Fibroblast of skin of back (primary cell): ENCODE measurements at regions not wholly inside any gene's neighbourhood (a gene's known extent, or its start where the extent isn't known, plus 50 kb on each side); places are given as distances from the start of the nearest gene placed in this dataset.
A peak's percentile ranks its signal among the peaks of the same experiment; 100 is the strongest.

Experiments used
- DNase-seq: peaks from one replicate; pipeline ENCODE4 v3.0.0-alpha.2; 2013

DNA sequence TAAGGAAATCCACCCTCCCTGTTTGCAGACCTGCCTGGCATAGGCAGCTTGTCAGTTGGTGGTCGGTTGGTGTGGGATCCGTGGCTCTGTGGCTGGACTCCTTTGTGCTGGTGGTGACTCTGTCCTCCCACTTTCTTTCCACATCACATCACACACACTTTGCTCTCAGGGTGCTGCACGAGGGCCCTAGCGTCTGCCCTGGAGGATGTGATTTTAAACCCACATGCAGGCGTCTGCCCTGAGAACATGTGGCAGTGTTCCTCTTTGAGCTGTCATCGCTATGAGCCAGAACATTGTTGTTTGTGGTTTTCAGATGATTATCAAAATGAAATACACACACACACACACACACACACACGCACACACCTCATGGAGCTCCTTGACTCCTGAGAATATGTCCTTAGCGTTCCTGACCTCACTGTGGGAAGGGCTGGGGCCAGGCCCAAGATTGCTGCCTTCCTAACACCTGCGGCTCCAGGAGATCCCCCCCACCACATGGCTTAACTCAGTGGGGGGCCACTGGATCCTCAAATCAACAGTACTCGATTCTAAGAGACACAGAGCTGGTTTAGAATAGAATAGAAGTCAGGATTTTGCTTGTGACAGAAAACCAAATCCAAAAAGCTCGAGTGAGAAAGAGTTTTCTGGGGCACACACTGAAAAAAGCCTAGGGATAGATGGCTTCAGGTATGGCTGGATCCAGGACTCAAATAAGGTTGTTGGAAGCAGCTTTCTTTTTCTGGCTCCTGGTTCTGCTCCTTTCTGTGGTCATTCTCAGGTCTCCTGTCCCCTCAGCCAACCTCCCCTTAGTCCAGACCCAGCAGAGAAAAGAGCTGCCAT is 54.8 kb downstream of the RTP5 start:
- no peak for DNase-seq

DNA sequence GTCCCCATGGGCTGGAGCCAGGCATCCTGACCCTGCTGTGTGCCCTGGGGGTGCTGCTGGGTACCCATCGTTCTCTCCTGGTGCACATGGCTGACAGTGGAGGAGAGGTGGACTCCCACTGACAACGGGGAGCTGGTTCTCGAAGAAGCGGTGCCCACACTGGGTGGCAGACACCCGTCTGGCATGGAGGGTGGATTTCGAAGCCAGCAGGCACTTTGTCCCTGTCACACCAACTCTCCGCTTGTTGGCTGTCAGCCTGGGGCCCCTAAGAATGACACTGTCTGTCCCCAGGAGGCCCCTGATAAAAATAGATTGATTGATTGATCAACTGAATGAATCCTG is 55.4 kb downstream of the RTP5 start:
- no peak for DNase-seq

DNA sequence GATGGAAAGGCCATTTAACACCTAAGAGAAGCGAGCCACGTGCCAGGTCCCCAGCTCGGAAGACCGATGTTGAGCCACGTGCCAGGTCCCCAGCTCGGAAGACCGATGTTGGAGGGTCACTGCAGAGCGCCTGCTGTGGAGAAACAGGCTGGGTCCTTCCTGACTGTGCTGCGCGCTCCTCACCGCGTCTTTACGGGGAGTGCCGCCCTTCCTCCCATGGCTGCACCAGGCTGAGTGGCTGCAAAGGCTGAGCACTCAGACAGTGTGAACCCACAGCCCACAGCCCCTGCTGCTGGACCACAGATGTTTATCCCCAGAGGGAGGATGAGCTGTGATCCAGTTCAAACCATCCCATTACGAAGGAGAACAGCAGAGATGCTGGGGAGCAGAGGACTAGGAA is 55.7 kb downstream of the RTP5 start:
- no peak for DNase-seq

DNA sequence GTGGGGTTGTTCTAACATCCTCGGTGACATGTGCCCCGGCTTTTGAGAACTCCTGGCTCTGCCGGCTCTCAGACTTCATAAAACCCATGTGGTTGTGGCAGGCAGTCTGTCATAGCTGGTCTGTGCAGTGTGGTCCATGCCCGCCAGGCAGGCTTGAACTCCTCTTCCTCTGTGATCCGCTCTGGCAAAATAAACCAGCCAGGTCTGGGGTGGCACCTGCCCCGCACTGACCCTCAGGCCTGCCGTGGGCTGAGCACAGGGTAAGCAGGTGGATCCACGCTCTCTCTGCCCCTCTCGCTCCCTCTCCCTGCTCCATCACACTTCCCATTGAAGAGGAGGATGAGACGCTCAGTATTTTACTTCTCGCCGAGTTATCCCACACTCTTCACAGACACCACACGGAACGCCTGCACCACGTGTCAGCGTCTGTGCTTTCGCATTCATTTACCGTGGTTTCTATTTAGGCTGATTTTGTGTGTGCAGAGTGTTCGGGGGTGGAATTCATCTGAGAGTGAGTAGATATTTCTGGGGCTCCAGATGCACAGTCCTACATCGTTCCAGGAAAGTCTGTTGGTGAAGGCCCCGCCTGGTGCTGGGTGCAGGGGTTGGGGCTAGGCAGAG is 56.4 kb downstream of the RTP5 start:
- no peak for DNase-seq

DNA sequence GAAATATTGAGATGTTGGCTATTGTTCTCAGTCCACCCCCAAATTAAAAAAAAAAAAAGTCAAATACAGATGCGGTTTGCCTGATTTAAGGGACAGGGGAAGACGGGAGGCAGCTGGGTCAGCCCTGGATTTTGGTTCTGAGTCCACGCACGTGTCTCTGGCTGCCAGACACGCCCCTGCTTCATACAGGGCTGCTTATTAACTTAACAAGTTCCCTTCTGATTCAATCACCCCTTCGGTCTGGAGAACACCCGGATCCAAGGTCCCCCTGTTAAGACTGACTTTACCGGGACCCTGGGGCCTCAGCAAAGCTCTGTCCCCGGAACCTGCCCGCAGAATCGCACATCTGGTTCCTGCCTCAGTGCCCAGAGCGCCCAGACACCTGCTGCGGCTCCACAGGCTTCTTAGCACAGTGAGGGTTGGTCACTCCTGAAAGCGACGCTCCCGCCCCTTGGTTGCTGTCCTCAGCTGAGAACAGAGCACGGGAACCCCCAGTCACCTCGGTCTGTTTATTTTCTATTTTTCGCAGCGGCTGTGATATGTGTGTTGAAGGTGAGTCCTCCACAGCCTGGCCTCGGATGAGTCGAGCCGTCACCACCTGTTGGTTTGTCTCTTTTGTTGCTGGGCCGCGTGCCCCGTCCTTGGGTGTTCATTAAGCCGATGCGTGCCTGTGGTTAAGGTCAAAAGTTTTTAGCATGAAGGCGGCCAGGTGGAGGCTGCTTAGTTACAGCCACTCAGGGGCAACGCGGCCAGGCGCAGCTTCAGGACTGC is 57.2 kb downstream of the RTP5 start:
- no peak for DNase-seq

DNA sequence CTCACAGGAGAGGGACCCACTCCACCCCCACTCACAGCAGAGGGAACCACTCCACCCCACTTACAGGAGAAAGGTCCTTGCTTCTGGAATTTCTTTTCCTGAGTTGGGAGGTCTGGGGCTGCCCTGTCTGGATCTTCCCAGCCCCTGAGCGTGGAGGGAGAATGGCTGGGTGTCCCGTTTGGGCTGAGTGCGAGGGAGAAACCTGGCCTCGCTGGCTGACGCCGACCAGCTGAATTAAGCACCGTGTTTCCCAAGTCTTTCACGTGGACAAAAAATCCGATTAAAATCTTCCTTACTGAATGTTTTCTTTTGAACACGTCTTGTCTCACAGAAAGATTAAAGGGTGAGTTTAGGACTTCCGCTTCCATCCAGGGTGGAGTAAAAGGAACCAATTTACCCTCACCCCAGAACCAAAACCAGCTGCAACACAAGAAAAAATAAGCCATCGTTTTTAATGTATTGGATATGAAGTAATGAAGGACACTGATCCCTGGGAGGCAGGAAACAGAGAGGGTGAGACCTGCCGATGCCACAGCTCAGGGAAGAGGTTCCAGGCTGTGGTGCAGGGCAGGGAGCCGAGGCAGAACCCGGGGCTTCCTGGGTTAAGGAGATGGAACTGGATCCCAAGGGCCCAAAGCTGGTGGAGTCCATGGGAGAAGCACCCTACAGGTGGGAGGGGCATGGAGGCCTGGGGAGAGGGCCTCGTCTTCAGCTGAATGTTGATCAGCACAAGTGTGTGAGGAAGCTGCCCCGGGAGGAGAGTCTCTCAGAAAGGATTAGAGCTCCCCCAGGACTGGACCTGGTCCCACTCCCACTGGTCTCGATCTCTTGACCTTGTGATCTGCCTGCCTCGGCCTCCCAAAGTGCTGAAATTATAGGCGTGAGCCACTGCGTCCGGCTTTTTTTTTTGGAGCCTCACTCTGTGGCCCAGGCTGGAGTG is 60.3 kb downstream of the RTP5 start:
- DNase-seq, result no peak

DNA sequence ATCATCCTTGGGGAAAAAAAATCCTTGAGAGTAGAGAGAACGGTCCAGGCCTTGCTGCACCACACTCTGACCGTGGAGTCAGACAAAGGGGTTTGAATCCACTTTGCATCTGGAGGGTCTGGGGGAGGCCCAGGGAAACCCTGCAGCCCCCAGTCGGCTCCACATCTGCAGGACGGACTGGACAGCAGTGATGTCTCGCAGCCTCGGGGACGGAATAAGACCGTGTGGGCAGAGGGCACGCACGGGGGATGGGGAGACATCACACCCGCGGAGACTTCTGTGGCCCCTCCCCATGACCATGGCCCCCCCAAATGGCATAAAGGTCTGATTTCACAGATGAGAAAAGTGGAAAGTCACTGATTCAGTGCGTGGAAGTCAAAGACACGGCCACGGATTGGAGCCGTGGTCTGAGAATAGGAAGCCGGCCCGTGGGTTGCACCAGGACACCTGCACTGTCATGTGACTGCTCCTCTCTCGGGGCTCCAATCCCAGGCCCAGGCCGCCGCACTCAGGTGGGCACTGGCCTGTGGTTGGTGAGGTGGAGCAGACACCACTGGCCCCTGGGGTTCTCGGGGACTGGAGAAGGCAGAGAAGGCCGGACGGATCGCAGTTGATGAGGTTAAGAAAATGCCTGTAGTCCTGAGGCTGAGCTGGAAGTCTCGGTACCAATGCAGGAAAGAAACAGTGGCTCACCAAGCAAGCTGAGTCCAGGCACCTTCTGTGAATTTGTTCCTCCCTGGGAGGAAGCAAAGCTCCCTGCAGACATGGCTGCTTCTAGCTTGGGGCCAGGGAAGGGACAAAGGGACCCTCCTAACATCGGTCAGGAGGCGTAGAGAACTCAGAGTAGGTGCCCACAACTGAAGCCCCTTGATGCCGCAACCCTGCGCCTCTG is 61.8 kb downstream of the RTP5 start:
- DNase-seq, result no peak

DNA sequence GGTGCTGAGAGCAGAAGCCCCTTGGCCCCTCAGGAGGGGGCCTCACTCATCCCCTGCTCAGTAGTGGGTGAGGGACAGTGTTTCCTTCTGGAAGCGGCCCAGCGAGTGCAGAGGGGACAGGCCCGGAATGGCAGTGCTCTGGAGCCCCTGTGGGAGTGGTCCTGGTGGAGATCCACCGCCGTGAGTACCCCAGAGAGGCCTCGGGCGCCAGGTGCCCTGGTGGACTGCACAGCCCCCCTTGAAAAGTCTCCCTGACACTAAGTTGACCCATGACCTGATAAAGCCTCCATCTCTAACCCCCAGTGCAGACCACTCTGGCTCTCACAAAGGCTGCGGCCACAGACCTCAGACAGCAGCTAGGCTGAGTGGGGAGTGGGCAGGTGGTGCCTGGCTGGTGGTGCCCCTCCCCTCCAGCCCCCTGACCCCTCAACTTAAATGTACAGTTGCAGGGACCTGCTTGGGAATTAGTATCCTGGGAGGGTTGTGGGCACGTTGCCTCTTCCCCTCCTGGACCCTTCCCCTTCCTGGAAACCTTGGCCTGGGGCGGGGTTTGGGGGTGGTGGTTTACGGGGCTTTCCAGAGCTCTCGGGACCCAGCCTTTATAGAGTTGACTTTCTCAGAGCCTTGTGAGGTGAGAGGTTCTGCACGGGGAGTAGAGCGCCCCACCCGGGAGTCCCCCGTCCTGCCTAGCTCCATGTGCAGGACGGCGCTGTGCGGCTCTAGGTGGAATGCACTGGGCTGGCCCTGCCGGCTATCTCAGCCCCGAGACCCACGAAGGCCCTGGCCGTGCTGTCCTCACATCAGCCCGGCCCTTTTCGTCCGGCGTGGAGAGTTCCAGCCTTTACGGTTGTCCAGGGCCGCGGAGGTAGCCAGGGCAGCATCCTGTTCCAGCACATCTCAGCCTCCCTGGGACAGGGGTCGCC is 62.7 kb downstream of the RTP5 start:
- no peak for DNase-seq

DNA sequence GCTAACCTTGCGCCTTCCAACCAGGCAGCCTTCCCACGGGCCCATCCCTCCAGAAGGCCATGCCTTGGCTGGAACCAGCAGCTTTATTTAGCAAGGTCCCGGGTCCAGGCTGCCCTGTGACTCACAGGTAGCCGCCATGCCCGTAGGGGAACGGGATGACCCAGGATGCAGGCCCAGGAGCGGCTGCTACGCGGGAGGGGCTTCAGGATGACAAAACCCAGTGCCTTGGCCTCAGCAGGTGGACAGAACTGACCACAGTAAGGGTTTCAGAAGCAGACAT is 63.3 kb downstream of the RTP5 start:
- no peak for DNase-seq

DNA sequence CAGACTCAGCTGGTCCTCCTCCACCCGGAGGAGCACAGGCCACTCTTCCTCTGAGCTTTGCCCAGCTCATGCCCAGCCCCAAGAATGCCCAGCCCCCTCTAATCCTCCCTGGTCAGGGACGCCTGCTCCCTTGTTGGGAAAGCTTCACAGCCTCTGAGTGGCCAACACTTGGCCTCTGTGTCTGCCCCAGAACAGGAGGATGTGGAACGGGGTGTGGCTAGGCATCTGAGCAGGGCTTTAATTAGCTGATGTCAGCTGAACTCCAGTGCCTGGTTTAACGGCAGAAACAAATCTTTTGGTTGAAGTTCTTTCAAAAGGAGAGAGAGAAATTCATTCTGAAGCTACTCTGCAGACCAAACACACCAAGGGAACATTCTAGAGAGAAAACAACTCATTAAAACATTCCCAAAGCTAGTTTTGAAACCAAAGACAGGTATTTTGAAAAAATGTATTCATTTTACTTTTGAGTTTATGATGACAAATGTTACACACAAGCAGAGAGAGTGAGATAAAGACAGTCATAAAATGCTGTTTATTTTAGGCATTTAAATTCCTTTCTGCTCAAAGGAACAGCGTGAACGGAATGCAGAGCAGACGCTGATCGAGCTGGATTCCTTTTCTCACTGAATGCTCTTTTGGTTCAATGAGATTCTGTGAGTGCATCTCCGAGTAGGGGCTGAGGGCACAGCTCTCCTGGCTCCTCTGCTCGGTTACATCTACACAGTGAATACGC is 63.8 kb downstream of the RTP5 start:
- peak; percentile 13 for DNase-seq

DNA sequence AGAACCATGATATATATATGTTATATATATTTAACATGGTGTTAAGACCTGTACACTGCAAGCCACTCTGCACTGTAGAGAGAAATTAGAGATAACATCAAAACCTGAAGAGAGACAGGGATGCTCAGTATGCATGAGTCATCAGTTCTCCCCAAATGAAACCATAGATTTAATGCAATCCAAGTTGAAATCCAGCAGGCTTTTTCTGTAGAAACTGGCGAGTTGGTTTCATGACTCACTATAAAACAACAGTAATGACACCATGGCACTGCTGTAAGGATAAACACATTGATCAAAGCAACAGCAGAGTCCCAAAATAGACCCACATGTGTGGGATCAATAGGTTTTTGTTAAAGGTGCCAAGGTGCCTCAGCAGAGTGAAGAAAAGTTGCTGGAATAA is 65.8 kb downstream of the RTP5 start:
- peak; percentile 79 for DNase-seq

DNA sequence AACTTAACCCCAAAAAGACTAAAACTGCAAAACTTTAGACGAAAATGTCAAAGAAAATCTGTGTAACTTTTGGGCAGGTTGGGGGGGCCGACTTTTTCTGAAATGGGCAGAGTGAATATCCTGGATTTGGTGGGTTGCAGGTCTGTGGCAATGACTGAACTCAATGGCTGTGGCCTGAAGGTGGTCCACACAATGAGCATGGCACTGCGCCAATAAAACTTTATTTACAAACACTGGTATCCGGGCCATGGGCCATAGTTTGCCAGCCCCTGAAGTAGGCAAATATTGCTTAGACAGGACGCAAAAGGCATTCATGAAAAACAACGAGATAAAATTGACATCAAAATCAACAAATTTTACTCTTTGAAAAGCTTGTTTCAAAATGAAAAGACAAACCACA is 66.2 kb downstream of the RTP5 start:
- DNase-seq, result no peak

DNA sequence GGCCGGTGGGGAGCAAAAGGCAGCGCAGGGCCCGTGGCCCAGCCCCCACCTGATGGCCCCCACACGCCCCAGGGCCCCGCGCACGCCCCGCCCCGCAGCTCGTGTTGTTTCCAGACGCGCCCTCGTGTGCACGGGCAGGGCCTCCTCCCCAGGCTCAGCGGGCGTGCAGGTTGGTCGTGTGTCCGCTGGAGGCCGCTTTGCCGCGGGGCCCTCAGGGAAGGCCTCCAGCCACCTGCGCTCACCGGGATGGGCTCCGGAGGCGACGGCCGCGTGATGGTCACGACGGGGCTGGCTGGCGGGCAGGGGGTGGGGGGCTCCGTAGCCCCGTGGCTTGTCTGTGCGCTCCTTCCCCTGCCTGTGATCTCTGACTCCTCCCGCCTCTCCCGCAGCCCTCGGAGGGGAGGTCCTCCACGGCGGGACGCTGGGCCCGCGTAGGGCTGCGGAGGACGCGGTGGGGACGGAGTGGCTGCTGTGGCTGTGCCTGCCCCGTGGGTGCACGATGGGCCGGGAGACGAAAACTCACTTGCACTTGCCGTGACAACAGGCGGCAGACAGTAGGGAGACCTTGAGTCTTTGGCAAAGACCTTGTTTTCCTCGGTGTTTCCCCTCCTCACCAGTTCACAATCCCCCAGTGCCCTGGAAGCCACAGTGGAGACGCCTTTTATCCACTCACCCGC is 67.1 kb downstream of the RTP5 start:
- DNase-seq, result no peak

DNA sequence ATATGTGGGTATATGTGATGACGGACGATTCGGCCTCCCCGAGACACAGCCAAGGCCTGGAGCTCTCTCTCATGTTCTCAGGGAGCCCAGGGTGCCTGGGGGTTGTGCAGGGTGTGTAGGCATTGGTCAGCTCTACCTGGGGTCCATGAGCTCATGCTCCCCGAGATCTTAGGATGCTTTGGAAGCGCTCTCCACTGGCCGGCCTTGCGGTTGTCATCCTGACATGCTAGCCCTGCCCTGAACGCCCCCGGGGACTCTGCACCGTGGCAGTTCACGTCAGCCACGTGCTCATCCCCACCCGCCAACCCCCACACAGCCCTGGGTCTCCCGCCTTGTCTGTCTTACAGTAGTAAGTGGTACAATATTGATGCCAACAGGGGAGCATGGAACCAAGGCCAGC is 67.8 kb downstream of the RTP5 start:
- no peak for DNase-seq

DNA sequence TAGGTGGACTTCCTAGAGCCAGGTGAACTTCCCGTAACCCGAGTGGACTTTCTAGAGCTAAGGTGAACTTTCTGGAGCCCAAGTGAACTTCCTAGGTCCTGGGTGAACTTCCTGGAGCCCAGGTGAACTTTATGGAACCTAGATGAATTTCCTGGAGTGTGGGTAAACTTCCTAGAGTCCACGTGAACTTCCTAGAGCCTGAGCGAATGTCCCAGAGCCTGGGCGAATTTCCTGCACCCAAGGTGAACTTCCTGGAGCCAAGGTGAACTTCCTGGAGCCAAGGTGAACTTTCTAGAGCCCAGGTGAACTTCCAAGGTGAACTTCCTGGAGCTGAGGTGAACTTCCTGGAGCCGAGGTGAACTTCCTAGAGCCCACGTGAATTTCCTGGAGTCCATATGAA is 70.0 kb downstream of the RTP5 start:
- DNase-seq, result no peak

DNA sequence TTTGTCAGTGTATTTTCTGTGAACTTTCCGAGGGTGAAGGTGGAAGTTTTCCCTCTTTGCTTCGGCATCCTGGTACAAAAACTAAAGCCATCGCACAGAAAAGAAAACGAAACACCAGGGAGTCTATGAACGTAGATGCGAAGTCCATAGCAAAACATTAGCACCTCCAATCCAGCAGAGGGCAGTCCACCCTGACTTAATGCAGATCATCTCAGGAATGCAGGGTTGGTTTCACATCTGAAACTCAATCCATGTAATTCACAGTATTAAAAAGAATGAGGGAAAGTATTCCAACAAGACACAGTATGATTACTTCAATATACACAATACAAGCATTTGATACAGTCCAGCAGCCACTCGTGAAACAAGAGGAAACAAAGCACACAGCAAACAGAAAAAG is 70.8 kb downstream of the RTP5 start:
- DNase-seq, result peak; percentile 9

DNA sequence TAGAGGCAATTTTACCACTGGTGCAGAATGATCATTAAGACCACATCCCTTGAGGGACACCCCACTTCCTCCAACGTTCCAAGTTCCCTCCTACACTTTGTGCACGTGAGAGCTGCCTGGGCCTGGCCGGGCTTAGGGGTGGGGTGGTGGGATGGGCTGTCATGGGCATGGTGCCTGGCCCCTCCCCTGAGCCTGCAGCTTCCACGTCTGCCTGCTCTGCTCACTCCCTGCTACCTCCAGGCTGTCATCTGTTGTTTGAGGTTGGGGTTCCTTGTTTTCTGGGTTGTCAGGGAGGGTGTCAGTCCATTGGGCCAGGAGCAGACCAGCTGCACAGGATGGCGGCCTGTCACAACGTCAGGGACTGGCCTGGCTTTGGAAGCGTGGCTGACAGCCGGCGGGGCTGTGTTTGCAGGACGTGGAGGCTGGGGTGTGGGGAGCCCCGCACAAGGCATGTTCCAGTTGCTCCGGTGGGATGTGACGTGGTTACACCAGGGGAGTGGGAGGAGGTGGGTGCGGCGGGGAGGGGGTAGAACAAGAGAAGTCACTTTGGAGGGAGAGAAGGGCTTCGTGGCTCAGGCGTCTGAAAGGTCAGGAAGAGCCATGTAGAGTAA is 72.3 kb downstream of the RTP5 start:
- no peak for DNase-seq

DNA sequence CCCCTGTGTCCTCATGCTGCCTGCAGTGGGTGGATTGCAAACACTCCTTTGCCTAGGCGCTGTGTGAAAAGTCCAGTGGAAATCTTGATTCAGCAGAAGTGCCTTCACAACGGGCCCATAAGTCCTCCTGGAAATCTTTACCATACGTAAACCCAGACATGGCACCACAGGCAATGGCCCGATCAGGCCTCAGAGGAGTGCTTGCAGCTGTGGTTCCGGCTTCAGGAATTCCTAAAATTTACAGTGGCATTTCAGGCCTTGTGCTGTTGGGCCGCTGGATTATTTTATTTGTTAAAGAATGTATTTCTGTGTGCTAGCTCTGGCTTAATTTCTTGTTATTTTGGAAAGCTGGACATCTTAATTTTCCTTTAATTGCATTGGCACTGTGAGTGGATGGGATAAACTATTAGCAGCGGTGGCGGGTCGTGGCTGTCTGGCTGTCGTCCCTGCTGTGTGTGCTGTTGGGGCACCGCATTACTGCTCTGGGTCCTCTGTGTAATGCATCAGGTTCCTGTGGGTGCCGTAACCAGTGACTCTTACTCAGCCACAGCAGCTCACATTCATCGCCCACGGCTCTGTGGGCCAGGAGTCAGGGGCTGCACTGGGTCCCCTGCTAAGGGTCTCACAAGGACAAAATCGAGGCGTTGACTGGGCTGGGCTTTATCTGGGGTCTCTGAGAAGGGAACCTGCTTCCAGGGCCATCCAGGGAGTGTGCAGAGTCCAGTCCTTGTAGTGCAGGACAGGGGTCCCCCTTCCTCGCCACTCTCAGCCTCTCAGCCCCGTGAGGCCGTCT is 73.1 kb downstream of the RTP5 start:
- no peak for DNase-seq
